CD14-positive monocyte (primary cell): ENCODE measurements at regions not wholly inside any gene's neighbourhood (a gene's known extent, or its start where the extent isn't known, plus 50 kb on each side); places are given as distances from the start of the nearest gene placed in this dataset.

Source experiments
- DNase-seq, 3 donors: peaks; one replicate each; pipeline ENCODE4 v3.0.0-alpha.2; 2011 to 2022
- H2AFZ ChIP-seq: 2 replicates; pipeline ENCODE4 v1.6.0; 2012; ENCODE audit warnings: mild to moderate bottlenecking, low read depth, low read length, inconsistent platforms; ENCODE audit not compliant: insufficient read depth, poor library complexity, severe bottlenecking
- H3K27ac ChIP-seq, 2 donors: 1 replicate in 1 of 2; 2 replicates in 1 of 2; pipeline ENCODE4 v1.5.1; 2012 to 2013; ENCODE audit warnings: low read length in 2 of 2, control low read depth in 1 of 2, inconsistent platforms in 1 of 2, low read depth in 1 of 2, mild to moderate bottlenecking in 1 of 2
- H3K27me3 ChIP-seq, 2 donors: one replicate each; pipeline versions ENCODE4 v1.6.0 to v1.6.1; 2011 to 2013; ENCODE audit warnings: low read length in 2 of 2; ENCODE audit not compliant: control insufficient read depth in 2 of 2, insufficient read depth in 2 of 2
- H3K36me3 ChIP-seq, 2 donors: replicated peaks in 1 of 2; 1 replicate in 1 of 2; 2 replicates in 1 of 2; pipeline versions ENCODE4 v1.5.1 to v1.6.1; 2012 to 2013; ENCODE audit warnings: low read length in 2 of 2, control low read depth in 1 of 2, inconsistent platforms in 1 of 2, mild to moderate bottlenecking in 1 of 2; ENCODE audit not compliant: insufficient read depth in 2 of 2, control insufficient read depth in 1 of 2
- H3K4me1 ChIP-seq, 2 donors: 1 replicate in 1 of 2; 2 replicates in 1 of 2; pipeline versions ENCODE4 v1.5.1 to v1.6.1; 2012 to 2013; ENCODE audit warnings: low read length in 2 of 2, control low read depth in 1 of 2, inconsistent platforms in 1 of 2, mild to moderate bottlenecking in 1 of 2, moderate library complexity in 1 of 2; ENCODE audit not compliant: insufficient read depth in 2 of 2, control insufficient read depth in 1 of 2
- H3K4me2 ChIP-seq: replicated peaks from 2 replicates; pipeline ENCODE3; 2012; ENCODE audit warnings: low read length, moderate library complexity, mild to moderate bottlenecking; ENCODE audit not compliant: poor library complexity, severe bottlenecking; ENCODE audit errors: extremely low read depth
- H3K4me3 ChIP-seq, 3 experiments: fragments of 200-600 bp in 1 of 3; sonication (generic) in 1 of 3; replicated peaks in 1 of 3; 1 replicate in 2 of 3; 2 replicates in 1 of 3; pipeline ENCODE4 v1.5.1; 2011 to 2013; ENCODE audit warnings: low read length in 3 of 3, mild to moderate bottlenecking in 3 of 3, control low read depth in 2 of 3, low read depth in 2 of 3, inconsistent platforms in 1 of 3, moderate library complexity in 1 of 3
- H3K79me2 ChIP-seq: 2 replicates; pipeline ENCODE4 v1.6.0; 2012; ENCODE audit warnings: mild to moderate bottlenecking, control low read depth, inconsistent platforms, low read length, moderate library complexity; ENCODE audit not compliant: insufficient read depth
- H3K9ac ChIP-seq: 2 replicates; pipeline ENCODE4 v1.6.0; 2017; ENCODE audit warnings: low read length, mild to moderate bottlenecking; ENCODE audit not compliant: insufficient read depth, poor library complexity, severe bottlenecking
- H3K9me3 ChIP-seq, 2 donors: replicated peaks in 1 of 2; 1 replicate in 1 of 2; 2 replicates in 1 of 2; pipeline versions ENCODE4 v1.5.1 to v1.6.1; 2012 to 2013; ENCODE audit warnings: low read length in 2 of 2, control low read depth in 1 of 2; ENCODE audit not compliant: control insufficient read depth in 1 of 2, insufficient read depth in 1 of 2
- H4K20me1 ChIP-seq: 2 replicates; pipeline ENCODE4 v1.6.0; 2012; ENCODE audit warnings: mild to moderate bottlenecking, low read length, control low read depth, moderate library complexity; ENCODE audit not compliant: insufficient read depth
- H3K27ac Mint-ChIP-seq, 7 donors: one replicate each; pipeline ENCODE4 v1.8.0; 2020; ENCODE audit warnings: mild to moderate bottlenecking in 7 of 7, mixed read lengths in 7 of 7, moderate library complexity in 6 of 7, inconsistent platforms in 2 of 7
- H3K27me3 Mint-ChIP-seq, 3 donors: one replicate each; pipeline ENCODE4 v1.8.0; 2021 to 2022; ENCODE audit warnings: low read depth in 3 of 3, mild to moderate bottlenecking in 3 of 3, mixed read lengths in 3 of 3, moderate library complexity in 3 of 3, inconsistent platforms in 1 of 3
- H3K36me3 Mint-ChIP-seq, 2 donors: one replicate each; pipeline ENCODE4 v1.8.0; 2020; ENCODE audit warnings: mixed read lengths in 2 of 2, inconsistent platforms in 1 of 2, mild to moderate bottlenecking in 1 of 2
- H3K4me1 Mint-ChIP-seq: one replicate; pipeline ENCODE4 v1.8.0; 2020; ENCODE audit warnings: mild to moderate bottlenecking, mixed read lengths
- H3K4me3 Mint-ChIP-seq, 2 donors: one replicate each; pipeline ENCODE4 v1.8.0; 2020; ENCODE audit warnings: mild to moderate bottlenecking in 2 of 2, mixed read lengths in 2 of 2, moderate library complexity in 1 of 2
- H3K9me3 Mint-ChIP-seq, 7 donors: one replicate each; pipeline ENCODE4 v1.8.0; 2020 to 2022; ENCODE audit warnings: mixed read lengths in 7 of 7, mild to moderate bottlenecking in 6 of 7, moderate library complexity in 6 of 7, inconsistent platforms in 2 of 7
- CTCF ChIP-seq: fragments of 200-600 bp; IDR thresholded peaks from one replicate; pipeline ENCODE4 v1.8.0; 2022; ENCODE audit warnings: antibody characterized with exemption, mild to moderate bottlenecking
- whole genome bisulfite sequencing: methylation state at CpG from one replicate; pipeline ENCODE4 v1.1.5; 2013; ENCODE audit warnings: missing lambda C conversion rate; ENCODE audit not compliant: insufficient coverage; 5-methylcytosine and 5-hydroxymethylcytosine counted together
- intact Hi-C, 2 donors: fragments of 100-400 bp; cut with micrococcal nuclease; formaldehyde crosslinking; loops; one replicate each; pipeline versions ENCODE4 v1.15.0 to v1.15.1; 2023

- intact Hi-C loops = no loop called here
- DNase-seq = no peak
- Histone ChIP-seq H3K9me3 (no peaks in the 10 kb centered on the region), H3K9ac (no peak overlapping the region), H3K4me1 (no peaks in the 10 kb centered on the region), H3K27me3 (no peaks in the 10 kb centered on the region), H3K36me3 (no peaks in the 10 kb centered on the region), H4K20me1 (no peaks in the 10 kb centered on the region), H3K4me3 (no peak overlapping the region), H2AFZ (no peak overlapping the region), H3K79me2 (no peaks in the 10 kb centered on the region), H3K4me2 (no peak overlapping the region), H3K27ac (no peak overlapping the region)
- no peaks in the 10 kb centered on the region for H3K36me3 Mint-ChIP-seq
- H3K9me3 Mint-ChIP-seq = no peaks in the 10 kb centered on the region
- WGBS = 94% methylated on average over 3 of the region's 4 CpGs
- H3K27me3 Mint-ChIP-seq = peaks cover 0 to 2% (median 0%) of the 10 kb centered on the region in 3 donors
- H3K4me1 Mint-ChIP-seq = no peaks in the 10 kb centered on the region
- H3K4me3 Mint-ChIP-seq = no peak overlapping the region
- peak overlapping the region in 1 of 7 donors; percentile 5 for H3K27ac Mint-ChIP-seq
- TF ChIP-seq CTCF = no peak
Observed at GRCh38 chr11:127609025-127609773, 608.6 kb upstream of the KIRREL3 start.

GRCh38 chr11:127607487-127608085 is 607.0 kb upstream of the KIRREL3 start:
- TF ChIP-seq CTCF = no peak
- H3K9ac ChIP-seq = no peak overlapping the region
- no peaks in the 10 kb centered on the region for H3K36me3 ChIP-seq
- H4K20me1 ChIP-seq = no peaks in the 10 kb centered on the region
- intact Hi-C loops = no loop called here
- no peaks in the 10 kb centered on the region for H3K36me3 Mint-ChIP-seq
- H3K4me3 ChIP-seq = no peak overlapping the region
- no peaks in the 10 kb centered on the region for H3K79me2 ChIP-seq
- no peak overlapping the region for H2AFZ ChIP-seq
- H3K27ac Mint-ChIP-seq = no peak overlapping the region
- H3K27ac ChIP-seq = no peak overlapping the region
- WGBS = 80% methylated on average over 1 of the region's 9 CpGs
- H3K27me3 Mint-ChIP-seq = peaks cover 0 to 2% (median 0%) of the 10 kb centered on the region in 3 donors
- H3K9me3 ChIP-seq = no peaks in the 10 kb centered on the region
- no peaks in the 10 kb centered on the region for H3K4me1 ChIP-seq
- DNase-seq = no peak
- H3K4me1 Mint-ChIP-seq = no peaks in the 10 kb centered on the region
- H3K9me3 Mint-ChIP-seq = no peaks in the 10 kb centered on the region
- H3K4me3 Mint-ChIP-seq = no peak overlapping the region
- no peak overlapping the region for H3K4me2 ChIP-seq
- no peaks in the 10 kb centered on the region for H3K27me3 ChIP-seq
